ENCODE measurements at regions not wholly inside any gene's neighbourhood (a gene's known extent, or its start where the extent isn't known, plus 50 kb on each side); places are given as distances from the start of the nearest gene placed in this dataset.

DNA sequence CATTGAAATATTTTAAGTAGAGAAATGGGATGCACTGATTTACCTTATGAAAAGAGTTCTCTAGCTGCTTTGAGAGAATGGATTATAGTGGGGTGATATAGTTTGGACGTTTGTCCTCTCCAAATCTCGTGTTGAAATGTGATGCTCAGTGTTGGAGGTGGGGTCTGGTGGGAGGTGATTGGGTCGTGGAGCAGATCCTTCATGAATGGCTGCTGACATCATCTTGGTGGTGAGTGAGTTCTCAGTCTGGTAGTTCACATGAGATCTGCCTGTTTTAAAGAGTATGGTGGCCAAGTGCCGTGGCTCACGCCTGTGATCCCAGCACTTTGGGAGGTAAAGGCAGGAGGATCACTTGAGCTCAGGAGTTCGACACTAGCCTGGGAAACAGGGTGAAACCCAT, 58.7 kb upstream of the SH3RF3 start:
- no peak for DNase-seq

DNA sequence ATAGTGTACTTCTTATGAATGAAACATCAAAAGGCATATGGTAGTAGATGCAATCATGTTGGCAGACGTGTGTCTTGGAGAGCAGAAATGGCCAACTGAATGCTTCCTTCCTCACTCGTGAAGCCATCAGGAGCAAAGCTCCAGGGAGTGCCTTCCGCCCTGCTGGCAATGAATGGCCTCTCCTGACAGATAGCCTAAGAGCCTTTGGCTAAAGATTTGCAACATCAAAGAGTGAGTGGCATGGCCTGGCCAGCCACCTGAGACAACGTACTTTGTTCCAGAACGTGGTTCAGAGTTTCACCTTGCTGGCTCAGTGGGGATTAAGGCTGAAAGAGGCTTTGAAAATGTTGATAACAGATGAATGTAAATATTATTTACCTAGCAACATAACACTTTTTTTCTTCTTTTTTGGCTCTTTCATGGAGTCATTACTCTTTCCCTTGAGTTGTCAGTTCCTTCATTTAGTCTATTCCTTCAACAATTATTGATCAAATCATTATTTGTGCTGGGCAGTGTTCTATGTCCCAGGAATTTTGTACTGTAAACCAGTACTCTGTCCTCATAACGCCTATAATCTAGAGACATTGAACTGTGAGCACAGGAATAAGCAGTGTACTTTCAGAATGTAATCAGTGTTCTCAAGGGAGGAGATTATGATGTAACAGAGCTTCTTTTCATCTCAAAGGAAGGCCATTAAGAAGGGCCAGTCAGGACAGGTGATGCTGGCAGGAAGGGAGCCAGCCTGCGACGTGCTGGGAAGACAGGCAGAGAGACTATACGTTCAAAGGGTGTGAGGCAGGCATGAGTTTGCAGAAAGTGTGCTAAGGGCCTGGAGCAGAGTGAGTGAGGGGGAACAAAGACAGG, 59.4 kb upstream of the SH3RF3 start:
- DNase-seq, result no peak

DNA sequence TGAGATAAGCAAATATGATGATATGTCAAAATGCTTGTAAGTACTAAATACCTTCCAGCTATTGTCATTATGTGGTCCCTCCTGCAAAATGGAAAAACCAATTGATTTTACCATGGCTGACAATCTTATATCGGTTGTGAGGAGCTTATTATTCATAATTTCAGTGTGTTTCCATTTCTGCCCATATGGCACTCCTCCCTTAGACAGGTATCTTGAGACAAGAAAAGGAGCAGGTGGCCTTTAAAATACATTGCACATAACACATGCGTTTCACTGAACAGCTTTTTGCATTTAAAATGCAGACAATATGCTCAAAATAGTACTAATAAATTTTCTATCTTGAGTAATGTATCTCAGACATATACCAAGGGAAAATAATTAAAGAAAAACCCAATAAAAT, 60.2 kb upstream of the SH3RF3 start:
- no peak for DNase-seq

DNA sequence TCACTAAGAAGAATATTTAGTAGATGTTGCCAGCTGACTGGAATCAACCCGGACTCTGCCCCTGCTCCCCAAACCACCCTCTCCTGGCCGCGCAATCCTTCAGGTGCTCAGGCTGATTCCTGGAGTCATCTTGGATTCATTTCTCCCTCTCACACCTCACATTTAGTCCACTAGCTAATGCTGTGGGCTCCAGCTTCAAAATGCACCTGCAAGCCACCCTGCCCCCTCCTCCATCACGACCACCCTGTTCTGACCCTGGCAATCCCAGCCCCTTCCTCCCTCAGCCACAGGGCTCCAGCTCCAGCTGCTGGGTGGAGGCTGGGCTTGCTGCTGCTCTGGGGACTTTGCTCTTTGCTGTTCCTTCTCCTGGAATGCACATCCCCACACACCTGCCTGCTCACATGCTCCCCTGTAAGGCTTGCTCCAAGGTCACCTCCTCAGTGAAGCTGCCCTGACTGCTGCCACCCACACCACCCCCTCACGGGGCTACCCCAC, 61.3 kb upstream of the SH3RF3 start:
- no peak for DNase-seq

DNA sequence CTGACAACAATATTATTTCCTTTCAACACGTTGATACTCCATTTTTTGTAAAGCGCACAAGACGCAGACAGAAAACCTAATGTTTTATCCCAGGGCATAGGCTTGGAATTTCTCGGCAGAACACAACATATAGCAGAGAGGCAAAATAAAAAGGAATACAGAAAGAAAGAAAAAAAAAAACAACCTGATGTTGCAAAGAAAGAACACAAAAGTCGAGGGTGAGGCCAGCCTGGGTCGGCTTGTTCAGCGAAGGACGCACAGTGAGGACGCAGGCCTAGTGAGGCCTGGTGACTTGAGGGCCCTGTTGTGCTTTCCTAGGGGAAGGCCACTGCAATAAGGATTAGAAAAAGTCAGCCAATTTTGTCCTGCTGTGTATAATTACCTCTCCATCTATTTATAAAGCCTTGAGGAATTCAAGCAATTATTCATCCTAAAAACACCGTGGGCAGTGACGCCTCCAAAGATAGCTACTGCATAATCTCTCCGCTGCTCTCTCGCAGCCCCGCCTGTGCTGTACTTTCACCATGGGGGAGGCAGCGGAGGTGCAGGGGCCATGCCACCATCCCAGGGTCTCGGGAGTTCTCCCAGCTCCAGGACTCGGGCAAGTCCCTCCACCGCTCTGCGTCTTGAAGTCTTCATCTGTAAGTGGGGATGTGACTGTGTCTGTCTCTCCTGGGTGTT, 61.9 kb upstream of the SH3RF3 start:
- DNase-seq, result no peak

DNA sequence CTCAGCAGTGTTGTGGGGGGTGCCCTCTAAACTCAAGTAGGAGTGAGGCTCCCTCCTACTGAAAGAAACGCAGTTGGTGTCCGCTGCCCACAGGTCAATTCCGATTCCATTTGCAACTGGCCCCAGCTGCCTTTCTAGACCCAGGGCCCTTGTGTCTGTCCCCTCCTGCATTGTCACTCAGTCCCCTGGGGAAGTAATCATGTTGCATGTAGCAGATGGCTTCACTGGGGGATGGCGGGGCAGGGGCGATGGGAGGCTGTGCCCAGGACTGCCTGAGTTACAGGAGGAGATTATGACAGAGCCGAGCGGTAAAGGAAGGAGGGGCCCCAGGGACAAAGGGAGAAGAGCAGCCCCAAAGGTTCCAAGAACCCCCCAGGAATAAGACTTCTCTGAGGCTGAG, 62.5 kb upstream of the SH3RF3 start:
- DNase-seq, result no peak

DNA sequence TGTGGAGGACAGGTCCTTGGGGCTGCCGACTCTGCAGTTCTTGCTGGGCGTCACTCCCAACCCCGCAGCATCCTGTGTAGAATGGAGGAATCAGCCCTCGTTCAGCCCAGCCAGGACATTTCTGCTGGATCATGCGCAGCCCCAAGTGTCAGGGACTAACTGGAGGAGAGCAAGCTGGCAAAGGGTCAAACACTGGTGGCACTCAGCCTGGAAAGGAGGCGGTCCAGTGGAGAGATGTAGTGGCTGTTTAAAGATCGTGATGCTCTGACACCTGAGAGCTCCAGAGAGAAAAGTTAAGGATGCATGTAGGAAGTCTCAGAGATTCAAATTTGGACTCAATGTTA, 63.6 kb upstream of the SH3RF3 start:
- DNase-seq, result no peak

DNA sequence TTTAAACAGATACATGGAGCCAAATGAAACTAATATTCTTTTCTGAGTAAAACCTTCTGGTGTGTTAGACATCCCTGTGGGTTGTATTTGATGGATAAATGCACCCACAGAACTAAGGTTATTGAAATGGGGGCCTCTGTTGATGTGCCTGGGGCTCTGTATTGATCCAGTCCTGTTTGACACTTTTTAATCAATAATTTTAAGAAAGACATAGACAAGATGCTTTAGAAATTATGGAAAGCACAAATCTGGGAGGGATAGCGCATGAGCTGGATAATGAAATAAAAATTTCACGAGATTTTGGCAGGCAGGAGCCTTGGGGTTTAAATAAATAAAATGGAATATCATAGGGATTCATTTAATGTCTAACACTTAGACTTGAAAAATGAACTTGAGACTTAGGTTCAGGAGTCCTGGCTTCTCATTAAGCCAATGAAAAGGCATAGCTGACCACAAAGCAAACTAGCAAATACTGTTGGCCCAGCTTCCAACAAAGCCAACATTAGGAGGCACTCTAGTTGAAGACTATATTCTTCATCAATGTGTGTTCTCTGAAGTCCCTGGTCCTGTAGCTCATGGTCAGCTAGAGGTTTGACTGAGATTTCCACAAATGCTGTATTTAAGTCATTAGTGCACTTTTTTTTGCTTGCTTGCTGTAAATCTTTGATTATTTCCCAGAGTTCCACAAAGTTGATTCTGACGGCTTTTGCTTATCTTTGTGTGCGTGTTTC, 64.2 kb upstream of the SH3RF3 start:
- DNase-seq, result no peak

DNA sequence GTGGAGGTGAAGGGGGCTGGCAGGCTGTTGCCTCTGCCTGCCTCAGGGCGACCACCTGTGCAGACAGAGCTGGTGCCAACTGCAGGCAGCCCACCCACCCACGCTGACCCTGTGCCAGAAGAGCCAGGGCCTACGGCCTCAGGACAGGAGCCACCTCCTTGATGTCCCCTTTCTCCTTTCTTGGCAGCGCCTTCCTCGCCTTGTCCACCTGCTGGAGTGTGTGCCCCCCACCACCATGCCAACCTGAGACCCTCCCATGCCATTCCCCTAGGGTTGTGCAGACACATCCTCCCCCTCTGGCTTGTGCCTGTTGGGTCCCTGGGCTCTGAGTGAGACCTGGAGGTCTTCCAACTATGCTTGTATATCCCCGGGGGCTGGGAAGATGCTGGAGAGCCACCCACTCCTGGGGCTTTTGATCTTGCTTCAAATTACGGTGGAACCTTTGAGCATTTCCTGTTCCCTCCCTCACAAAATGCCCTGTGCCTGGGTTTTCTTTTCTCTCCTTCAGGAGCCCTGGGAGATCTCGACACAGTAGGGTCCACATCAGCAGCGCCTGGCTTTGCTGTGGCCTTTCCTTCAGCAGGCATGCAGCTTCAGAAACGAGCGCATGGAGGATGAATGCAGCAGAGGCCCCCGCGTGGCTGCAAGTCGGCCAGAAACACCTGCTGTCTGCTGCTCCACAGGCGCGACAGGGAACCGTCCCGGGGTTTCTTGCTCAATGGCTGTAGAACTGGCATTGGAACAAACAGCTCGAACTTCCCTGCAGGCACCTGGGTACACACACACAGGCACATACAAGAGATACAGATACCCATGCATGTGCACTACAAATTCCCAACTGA, 65.9 kb upstream of the SH3RF3 start:
- no peak for DNase-seq

GRCh38 chr2:109062145-109062858, 66.7 kb upstream of the SH3RF3 start:
- DNase-seq, result no peak

- DNase-seq, result no peak
These were observed 67.3 kb upstream of the SH3RF3 start for GRCh38 chr2:109061736-109062135.

- DNase-seq, result no peak
These were observed 68.5 kb upstream of the SH3RF3 start for GRCh38 chr2:109060496-109060895.

DNA sequence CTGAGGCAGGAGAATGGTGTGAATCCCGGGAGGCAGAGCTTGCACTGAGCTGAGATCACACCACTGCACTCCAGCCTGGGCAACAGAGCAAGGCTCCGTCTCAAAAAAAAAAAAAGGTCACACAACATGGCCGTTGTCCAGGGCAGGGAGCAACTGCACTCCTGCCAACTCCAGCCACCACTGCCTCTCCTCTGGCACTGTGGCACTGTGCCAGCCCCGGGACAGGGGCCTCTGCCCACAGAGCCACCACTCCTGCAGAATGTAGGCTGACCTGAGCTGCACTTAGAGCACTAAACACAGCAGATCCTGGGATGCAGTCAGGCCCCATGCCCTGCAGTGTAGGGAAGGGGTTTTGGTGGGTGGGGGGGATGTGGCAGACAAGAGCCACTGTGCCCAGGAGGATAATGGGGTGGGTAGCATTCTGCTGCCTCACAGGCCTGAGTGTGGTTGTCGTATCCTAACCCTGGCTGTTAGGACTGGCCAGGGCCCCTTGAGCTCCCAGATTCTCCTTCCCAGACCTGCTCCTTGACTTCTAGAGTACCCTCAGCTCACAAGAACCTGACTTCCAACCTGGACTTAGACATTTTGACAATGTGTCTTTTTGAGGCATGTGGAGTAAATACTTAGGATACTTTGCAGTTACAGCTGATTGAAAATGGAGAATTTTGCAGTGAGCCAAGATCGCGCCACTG, 69.4 kb upstream of the SH3RF3 start:
- DNase-seq, result no peak

DNA sequence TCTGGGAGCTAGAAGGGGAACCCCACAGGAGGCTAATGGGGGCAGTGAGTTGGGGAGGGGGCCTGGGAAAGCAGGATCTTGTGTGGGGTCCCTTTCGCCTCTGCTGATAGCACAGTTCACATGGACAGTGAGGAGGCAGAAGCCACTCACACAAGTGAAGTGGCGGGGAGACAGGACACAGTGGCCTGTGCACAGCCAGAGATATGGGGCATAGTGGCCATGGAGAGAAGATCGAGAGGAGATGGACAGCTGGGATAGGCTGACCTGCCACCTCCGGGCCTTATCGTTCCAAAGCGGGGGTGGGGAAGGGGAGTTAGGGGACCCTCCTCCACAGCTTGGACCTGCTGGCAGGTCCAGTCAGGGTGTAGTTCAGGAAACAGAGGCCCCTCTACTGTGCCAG, 69.8 kb upstream of the EDAR start:
- no peak for DNase-seq

- DNase-seq, result no peak
These were observed 69.2 kb upstream of the EDAR start for GRCh38 chr2:109058191-109058632.

DNA sequence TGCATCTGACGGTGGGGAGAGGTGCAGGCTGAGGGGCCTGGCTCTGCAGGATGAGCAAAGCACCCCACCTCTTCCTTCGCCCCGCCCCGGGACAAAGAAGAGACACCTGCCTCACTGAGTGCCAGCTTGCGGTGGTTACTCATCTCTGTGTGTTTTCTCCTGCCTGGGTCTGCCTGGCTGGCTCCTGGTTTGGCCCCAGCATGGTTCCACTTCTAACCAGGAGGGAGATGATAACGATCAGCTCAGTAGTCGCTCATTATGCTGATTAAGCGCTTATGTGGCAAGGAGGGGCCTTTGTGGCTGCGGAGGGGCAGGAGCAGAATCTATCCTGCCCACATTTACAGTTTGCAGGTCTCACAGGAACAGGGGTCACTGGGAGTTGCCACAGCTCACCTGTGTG, 68.7 kb upstream of the EDAR start:
- no peak for DNase-seq

DNA sequence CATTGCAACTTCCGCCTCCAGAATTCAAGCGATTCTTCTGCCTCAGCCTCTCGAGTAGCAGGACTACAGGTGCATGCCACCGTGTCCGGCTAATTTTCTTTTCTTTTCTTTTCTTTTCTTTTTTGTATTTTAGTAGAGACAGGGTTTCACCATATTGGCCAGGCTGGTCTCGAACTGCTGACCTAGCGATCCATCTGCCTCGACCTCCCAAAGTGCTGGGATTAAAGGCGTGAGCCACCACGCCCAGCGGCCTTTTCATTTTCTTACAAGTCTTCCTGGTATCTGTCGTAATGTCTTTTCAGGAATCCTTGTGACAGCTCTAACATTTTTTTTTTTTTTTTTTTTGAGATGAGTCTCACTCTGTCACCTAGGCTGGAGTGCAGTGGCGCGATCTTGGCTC, 66.4 kb upstream of the EDAR start:
- DNase-seq, result no peak

GRCh38 chr2:109054865-109055264, 65.8 kb upstream of the EDAR start:
- DNase-seq, result no peak

- DNase-seq, result no peak
These were observed 64.7 kb upstream of the EDAR start for GRCh38 chr2:109053716-109054115.

DNA sequence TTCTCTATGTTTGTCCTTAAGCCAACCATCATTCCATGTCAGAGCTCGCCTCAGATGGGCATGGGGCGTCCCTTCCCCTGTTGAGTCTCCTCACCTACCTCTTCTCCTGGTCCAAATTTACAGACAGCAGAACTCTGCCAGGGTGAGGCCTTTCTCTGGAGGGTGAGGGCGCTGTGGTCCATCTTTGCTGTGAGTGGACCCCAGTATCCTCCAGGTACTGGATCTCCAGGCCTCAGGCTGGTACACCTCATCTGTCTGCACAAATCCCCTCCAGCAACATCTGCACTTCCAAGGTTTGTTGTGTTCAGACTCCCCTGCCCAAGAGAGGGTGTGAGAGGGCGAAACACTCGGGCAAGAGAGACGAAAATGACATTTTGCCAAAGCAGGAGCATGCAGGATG, 63.9 kb upstream of the EDAR start:
- no peak for DNase-seq

GRCh38 chr2:109049022-109049421, 60.0 kb upstream of the EDAR start:
- no peak for DNase-seq

- DNase-seq, result no peak
These were observed 59.1 kb upstream of the EDAR start for GRCh38 chr2:109048163-109048562.
